OCI-LY7 (cell line): ENCODE measurements at regions not wholly inside any gene's neighbourhood (a gene's known extent, or its start where the extent isn't known, plus 50 kb on each side); places are given as distances from the start of the nearest gene placed in this dataset.

ENCODE experiments used
- CTCF ChIP-seq: fragments of 200-600 bp; sonication (generic); conservative IDR thresholded peaks from 2 replicates; pipeline ENCODE4 v1.5.1; 2014; ENCODE audit warnings: mild to moderate bottlenecking, antibody characterized with exemption, low read length, moderate library complexity, mixed read lengths
- EZH2phosphoT487 ChIP-seq: fragments of 200-600 bp; sonication (generic); IDR thresholded peaks from 2 replicates; pipeline ENCODE4 v1.6.1; 2018; ENCODE audit warnings: low read depth, borderline replicate concordance, mild to moderate bottlenecking, mixed run types, antibody characterized with exemption, low read length, moderate library complexity, mixed read lengths

- TF ChIP-seq CTCF (no peak), EZH2phosphoT487 (no peak)
Observed at GRCh38 chr9:84514421-84514820, 155.1 kb upstream of the NTRK2 start.
